GM23248 (cell line): ENCODE measurements at regions not wholly inside any gene's neighbourhood (a gene's known extent, or its start where the extent isn't known, plus 50 kb on each side); places are given as distances from the start of the nearest gene placed in this dataset.

ENCODE experiments used
- EZH2 ChIP-seq: fragments of 200-600 bp; sonication (generic); IDR thresholded peaks from 2 replicates; pipeline ENCODE4 v1.6.1; 2018; ENCODE audit warnings: antibody characterized with exemption, mild to moderate bottlenecking; ENCODE audit not compliant: insufficient read depth, poor library complexity, severe bottlenecking
- EZH2phosphoT487 ChIP-seq: fragments of 200-600 bp; sonication (generic); IDR thresholded peaks from 2 replicates; pipeline ENCODE4 v1.6.1; 2018; ENCODE audit warnings: antibody characterized with exemption, moderate library complexity, mild to moderate bottlenecking, low read depth; ENCODE audit not compliant: insufficient read depth

- TF ChIP-seq EZH2 (no peak), EZH2phosphoT487 (no peak)
These were observed 329.7 kb downstream of the HS3ST3B1 start for GRCh38 chr17:14630621-14631020.
